ENCODE measurements at regions not wholly inside any gene's neighbourhood (a gene's known extent, or its start where the extent isn't known, plus 50 kb on each side); places are given as distances from the start of the nearest gene placed in this dataset.

GRCh38 chr20:63084563-63084927, 77.8 kb upstream of the BHLHE23 start:
- TF ChIP-seq CTCF (IDR thresholded peaks at IDR 0.05): no peak
- TF ChIP-seq POLR2A (IDR thresholded peaks at IDR 0.05): no peak
